Caco-2 (cell line): ENCODE measurements at regions not wholly inside any gene's neighbourhood (a gene's known extent, or its start where the extent isn't known, plus 50 kb on each side); places are given as distances from the start of the nearest gene placed in this dataset.

Source experiments
- BruUV-seq: library from RNA; stranded (reverse); fragments of 400-500 nt; replicated peaks from 2 replicates; lab custom pipeline; 2021; lab: Mats Ljungman, UMichigan
- CTCF ChIA-PET: fragments of 300-600 bp; sonication (Branson Sonifier 250); formaldehyde crosslinking; loops from one replicate; lab custom pipeline; 2022; ENCODE audit warnings: antibody characterized with exemption; lab: Charles Lee
- POLR2A ChIA-PET: fragments of 300-600 bp; sonication (Branson Sonifier 250); formaldehyde crosslinking; loops from one replicate; lab custom pipeline; 2022; ENCODE audit warnings: antibody characterized with exemption; lab: Charles Lee
- DNase-seq, 2 experiments: peaks; one replicate each; pipeline versions ENCODE4 v3.0.0 to v3.0.0-alpha.2; 2020 to 2022
- H3K27me3 ChIP-seq: replicated peaks from 2 replicates; pipeline ENCODE4 v1.6.0; 2011; ENCODE audit warnings: low read length; ENCODE audit not compliant: control insufficient read depth, insufficient read depth
- H3K36me3 ChIP-seq: 2 replicates; pipeline ENCODE4 v1.5.1; 2011; ENCODE audit warnings: low read length; ENCODE audit not compliant: control insufficient read depth, insufficient read depth
- H3K4me1 ChIP-seq: fragments of 250-450 bp; sonication (Bioruptor Pico); 2 replicates; pipeline ENCODE4 v1.5.1; 2020; ENCODE audit warnings: mild to moderate bottlenecking
- H3K4me3 ChIP-seq: 2 replicates; pipeline ENCODE4 v1.5.1; 2011; ENCODE audit warnings: low read depth, mild to moderate bottlenecking, control low read depth, low read length
- H3K9me3 ChIP-seq: fragments of 250-450 bp; sonication (Bioruptor Pico); 2 replicates; pipeline ENCODE4 v1.5.1; 2020; ENCODE audit warnings: mild to moderate bottlenecking, moderate library complexity
- H3K27ac Mint-ChIP-seq: one replicate; pipeline ENCODE4 v1.8.0; 2022; ENCODE audit warnings: mixed read lengths; ENCODE audit not compliant: unreplicated experiment
- H3K27me3 Mint-ChIP-seq: one replicate; pipeline ENCODE4 v1.8.0; 2022; ENCODE audit warnings: mixed read lengths; ENCODE audit not compliant: insufficient read depth, unreplicated experiment
- H3K36me3 Mint-ChIP-seq: one replicate; pipeline ENCODE4 v1.8.0; 2022; ENCODE audit warnings: mild to moderate bottlenecking, mixed read lengths; ENCODE audit not compliant: insufficient read depth, unreplicated experiment
- H3K4me1 Mint-ChIP-seq: one replicate; pipeline ENCODE4 v1.8.0; 2022; ENCODE audit warnings: low read depth, mixed read lengths; ENCODE audit not compliant: unreplicated experiment
- H3K4me3 Mint-ChIP-seq: one replicate; pipeline ENCODE4 v1.8.0; 2022; ENCODE audit warnings: mild to moderate bottlenecking, moderate library complexity, mixed read lengths; ENCODE audit not compliant: unreplicated experiment
- H3K9me3 Mint-ChIP-seq: one replicate; pipeline ENCODE4 v1.8.0; 2022; ENCODE audit warnings: mixed read lengths; ENCODE audit not compliant: unreplicated experiment
- CTCF ChIP-seq, 2 experiments: fragments of 200-600 bp in 1 of 2; IDR thresholded peaks; 1 replicate in 1 of 2; 2 replicates in 1 of 2; pipeline versions ENCODE4 v1.5.1 to v1.8.0; 2011 to 2022; ENCODE audit warnings: antibody characterized with exemption in 1 of 2, control low read depth in 1 of 2, inconsistent platforms in 1 of 2, low read depth in 1 of 2, low read length in 1 of 2, mild to moderate bottlenecking in 1 of 2, moderate library complexity in 1 of 2; ENCODE audit not compliant: insufficient read depth in 1 of 2, severe bottlenecking in 1 of 2, unreplicated experiment in 1 of 2
- intact Hi-C: fragments of 100-400 bp; cut with micrococcal nuclease; formaldehyde crosslinking; loops from one replicate; pipeline ENCODE4 v1.10.0; 2022; ENCODE audit not compliant: unreplicated experiment

DNA sequence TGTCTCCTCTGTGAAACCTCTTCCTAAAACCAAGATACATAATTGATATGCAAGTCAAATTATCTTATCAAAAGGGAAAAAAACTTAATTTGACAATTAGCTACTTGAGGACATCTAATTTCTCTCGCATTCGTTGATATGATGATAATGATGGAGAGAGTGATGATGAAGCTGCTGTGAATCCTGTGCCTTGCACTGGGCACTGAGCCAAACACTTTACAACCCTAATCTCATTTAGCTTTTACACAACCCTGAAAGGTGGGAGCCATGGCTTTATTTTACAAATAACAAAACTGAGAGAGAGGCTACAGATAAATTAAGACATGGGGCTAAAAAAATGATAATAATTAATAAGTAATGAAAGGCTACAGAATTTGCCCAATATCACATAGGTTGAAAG is 176.0 kb downstream of the NOC3L start:
- Mint-ChIP-seq H3K36me3 (no peaks in the 10 kb centered on the region), H3K9me3 (no peaks in the 10 kb centered on the region), H3K4me1 (no peaks in the 10 kb centered on the region), H3K27me3 (no peaks in the 10 kb centered on the region), H3K4me3 (no peak overlapping the region), H3K27ac (no peak overlapping the region)
- no TSS peak for BruUV-seq
- Histone ChIP-seq H3K27me3 (no peaks in the 10 kb centered on the region), H3K9me3 (no peaks in the 10 kb centered on the region), H3K4me3 (no peak overlapping the region), H3K4me1 (no peaks in the 10 kb centered on the region), H3K36me3 (no peaks in the 10 kb centered on the region; the same call in 1 of the 2 replicates)
- ChIA-PET POLR2A (no interaction called here), CTCF (no interaction called here)
- no peak for DNase-seq
- no peak for TF ChIP-seq CTCF (IDR thresholded peaks at IDR 0.05; ENCODE audit: insufficient read depth in 1 of 2, low read depth in 1 of 2, low read length in 1 of 2, severe bottlenecking in 1 of 2, unreplicated experiment in 1 of 2)
- intact Hi-C loops: no loop called here

DNA sequence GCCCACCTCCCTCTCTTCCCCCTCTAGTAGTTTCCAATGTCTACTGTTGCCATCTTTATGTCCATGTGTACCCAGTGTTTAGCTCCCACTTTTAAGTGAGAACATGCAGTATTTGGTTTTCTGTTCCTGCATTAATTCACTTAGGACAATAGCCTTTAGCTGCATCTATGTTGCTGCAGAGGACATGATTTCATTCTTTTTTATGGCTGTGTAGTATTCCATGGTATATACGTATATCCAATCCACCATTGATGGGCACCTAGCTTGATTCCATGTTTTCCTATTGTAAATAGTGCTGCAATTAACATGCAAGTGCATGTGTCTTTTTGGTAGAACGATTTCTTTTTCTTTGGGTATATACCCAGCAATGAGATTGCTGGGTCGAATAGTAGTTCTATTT is 170.4 kb downstream of the NOC3L start:
- no peak overlapping the region for H3K4me3 ChIP-seq
- no peak for TF ChIP-seq CTCF (IDR thresholded peaks at IDR 0.05; ENCODE audit: insufficient read depth in 1 of 2, low read depth in 1 of 2, low read length in 1 of 2, severe bottlenecking in 1 of 2, unreplicated experiment in 1 of 2)
- no peaks in the 10 kb centered on the region for H3K4me1 ChIP-seq
- BruUV-seq: no TSS peak
- intact Hi-C loops: no loop called here
- H3K4me1 Mint-ChIP-seq: no peaks in the 10 kb centered on the region
- no peak overlapping the region for H3K27ac Mint-ChIP-seq
- no peaks in the 10 kb centered on the region for H3K36me3 Mint-ChIP-seq
- H3K4me3 Mint-ChIP-seq: no peak overlapping the region
- no peaks in the 10 kb centered on the region for H3K27me3 Mint-ChIP-seq
- no peak for DNase-seq
- no peaks in the 10 kb centered on the region; the same call in 1 of the 2 replicates for H3K36me3 ChIP-seq
- no peaks in the 10 kb centered on the region for H3K9me3 Mint-ChIP-seq
- ChIA-PET CTCF (no interaction called here), POLR2A (no interaction called here)
- H3K27me3 ChIP-seq: no peaks in the 10 kb centered on the region
- H3K9me3 ChIP-seq: no peaks in the 10 kb centered on the region

DNA sequence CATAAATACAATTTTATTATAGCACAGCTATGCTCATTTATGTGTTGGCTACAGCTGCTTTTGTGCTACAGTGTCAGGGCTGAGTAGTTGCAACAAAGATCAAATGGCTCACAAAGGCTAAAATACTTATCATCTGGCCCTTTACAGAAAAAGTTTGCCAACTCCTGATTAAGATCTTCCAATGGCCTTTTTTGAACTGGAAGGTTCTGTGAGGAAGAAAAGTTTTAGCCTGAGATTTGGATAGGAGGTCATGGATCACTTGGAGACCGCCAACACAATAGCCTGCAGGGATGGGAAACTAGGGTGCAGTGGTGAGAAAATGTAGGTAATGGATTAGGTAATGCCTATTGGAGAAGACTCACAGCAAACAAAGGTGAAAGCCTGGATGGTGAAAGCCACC is 169.8 kb downstream of the NOC3L start:
- Mint-ChIP-seq H3K4me1 (no peaks in the 10 kb centered on the region), H3K9me3 (no peaks in the 10 kb centered on the region), H3K36me3 (no peaks in the 10 kb centered on the region), H3K27ac (no peak overlapping the region), H3K27me3 (no peaks in the 10 kb centered on the region), H3K4me3 (no peak overlapping the region)
- H3K9me3 ChIP-seq: no peaks in the 10 kb centered on the region
- POLR2A ChIA-PET: no interaction called here
- BruUV-seq: no TSS peak
- H3K27me3 ChIP-seq: no peaks in the 10 kb centered on the region
- TF ChIP-seq CTCF (IDR thresholded peaks at IDR 0.05; ENCODE audit: insufficient read depth in 1 of 2, low read depth in 1 of 2, low read length in 1 of 2, severe bottlenecking in 1 of 2, unreplicated experiment in 1 of 2): no peak
- intact Hi-C loops: no loop called here
- no peak overlapping the region for H3K4me3 ChIP-seq
- no peaks in the 10 kb centered on the region for H3K4me1 ChIP-seq
- CTCF ChIA-PET: no interaction called here
- no peaks in the 10 kb centered on the region; the same call in 1 of the 2 replicates for H3K36me3 ChIP-seq
- no peak for DNase-seq
